ENCODE measurements at regions not wholly inside any gene's neighbourhood (a gene's known extent, or its start where the extent isn't known, plus 50 kb on each side); places are given as distances from the start of the nearest gene placed in this dataset.

DNA sequence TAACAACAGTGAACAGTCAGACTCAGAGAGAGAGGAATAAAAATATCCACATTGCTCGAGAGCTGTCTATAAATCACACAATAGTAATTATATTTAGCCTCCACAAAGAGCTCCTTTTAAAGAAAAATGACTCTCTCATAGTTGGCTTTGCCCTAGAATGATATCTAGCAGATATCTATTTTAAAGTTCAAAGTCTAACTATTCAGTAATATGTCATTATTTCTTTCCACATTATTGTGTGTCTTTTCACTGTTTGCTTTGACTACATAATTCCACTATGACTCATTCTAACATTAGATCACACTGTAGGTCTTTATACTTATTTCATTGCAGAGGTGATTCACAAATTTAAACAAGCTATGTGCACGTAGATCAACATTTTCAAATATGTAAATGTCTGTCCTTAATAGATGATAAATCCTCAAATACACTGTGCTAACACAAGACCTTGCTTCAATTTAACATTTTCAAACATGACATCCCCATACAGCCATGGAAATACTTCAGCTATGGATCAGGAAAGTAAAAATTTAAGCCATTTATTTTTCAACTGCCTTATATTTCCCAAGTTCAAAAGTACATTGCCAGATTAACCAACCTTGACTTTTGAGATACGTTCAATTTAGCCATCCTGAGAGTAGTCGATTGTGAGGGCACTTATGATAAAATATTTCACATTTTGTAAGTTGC lies 99.9 kb upstream of the AKR1E2 start:
- TF ChIP-seq TCF7L2 (IDR thresholded peaks at IDR 0.05; ENCODE audit: low read depth, low read length) (no peak), POLR2AphosphoS5 (IDR thresholded peaks at IDR 0.05; ENCODE audit: low read depth, low read length) (peak; percentile 49; the same call in 1 of the 2 replicates)
- TF ChIP-seq, protein P1, sequence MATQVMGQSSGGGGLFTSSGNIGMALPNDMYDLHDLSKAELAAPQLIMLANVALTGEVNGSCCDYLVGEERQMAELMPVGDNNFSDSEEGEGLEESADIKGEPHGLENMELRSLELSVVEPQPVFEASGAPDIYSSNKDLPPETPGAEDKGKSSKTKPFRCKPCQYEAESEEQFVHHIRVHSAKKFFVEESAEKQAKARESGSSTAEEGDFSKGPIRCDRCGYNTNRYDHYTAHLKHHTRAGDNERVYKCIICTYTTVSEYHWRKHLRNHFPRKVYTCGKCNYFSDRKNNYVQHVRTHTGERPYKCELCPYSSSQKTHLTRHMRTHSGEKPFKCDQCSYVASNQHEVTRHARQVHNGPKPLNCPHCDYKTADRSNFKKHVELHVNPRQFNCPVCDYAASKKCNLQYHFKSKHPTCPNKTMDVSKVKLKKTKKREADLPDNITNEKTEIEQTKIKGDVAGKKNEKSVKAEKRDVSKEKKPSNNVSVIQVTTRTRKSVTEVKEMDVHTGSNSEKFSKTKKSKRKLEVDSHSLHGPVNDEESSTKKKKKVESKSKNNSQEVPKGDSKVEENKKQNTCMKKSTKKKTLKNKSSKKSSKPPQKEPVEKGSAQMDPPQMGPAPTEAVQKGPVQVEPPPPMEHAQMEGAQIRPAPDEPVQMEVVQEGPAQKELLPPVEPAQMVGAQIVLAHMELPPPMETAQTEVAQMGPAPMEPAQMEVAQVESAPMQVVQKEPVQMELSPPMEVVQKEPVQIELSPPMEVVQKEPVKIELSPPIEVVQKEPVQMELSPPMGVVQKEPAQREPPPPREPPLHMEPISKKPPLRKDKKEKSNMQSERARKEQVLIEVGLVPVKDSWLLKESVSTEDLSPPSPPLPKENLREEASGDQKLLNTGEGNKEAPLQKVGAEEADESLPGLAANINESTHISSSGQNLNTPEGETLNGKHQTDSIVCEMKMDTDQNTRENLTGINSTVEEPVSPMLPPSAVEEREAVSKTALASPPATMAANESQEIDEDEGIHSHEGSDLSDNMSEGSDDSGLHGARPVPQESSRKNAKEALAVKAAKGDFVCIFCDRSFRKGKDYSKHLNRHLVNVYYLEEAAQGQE (IDR thresholded peaks at IDR 0.05; ENCODE audit: insufficient read depth in 1 of 2, low read depth in 2 of 2, low read length in 1 of 2), result no peak
- TF ChIP-seq, protein P2, sequence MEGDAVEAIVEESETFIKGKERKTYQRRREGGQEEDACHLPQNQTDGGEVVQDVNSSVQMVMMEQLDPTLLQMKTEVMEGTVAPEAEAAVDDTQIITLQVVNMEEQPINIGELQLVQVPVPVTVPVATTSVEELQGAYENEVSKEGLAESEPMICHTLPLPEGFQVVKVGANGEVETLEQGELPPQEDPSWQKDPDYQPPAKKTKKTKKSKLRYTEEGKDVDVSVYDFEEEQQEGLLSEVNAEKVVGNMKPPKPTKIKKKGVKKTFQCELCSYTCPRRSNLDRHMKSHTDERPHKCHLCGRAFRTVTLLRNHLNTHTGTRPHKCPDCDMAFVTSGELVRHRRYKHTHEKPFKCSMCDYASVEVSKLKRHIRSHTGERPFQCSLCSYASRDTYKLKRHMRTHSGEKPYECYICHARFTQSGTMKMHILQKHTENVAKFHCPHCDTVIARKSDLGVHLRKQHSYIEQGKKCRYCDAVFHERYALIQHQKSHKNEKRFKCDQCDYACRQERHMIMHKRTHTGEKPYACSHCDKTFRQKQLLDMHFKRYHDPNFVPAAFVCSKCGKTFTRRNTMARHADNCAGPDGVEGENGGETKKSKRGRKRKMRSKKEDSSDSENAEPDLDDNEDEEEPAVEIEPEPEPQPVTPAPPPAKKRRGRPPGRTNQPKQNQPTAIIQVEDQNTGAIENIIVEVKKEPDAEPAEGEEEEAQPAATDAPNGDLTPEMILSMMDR (IDR thresholded peaks at IDR 0.05), result no peak

Measured in Panc1 (cell line).